Natural killer cell (primary cell): ENCODE measurements at regions not wholly inside any gene's neighbourhood (a gene's known extent, or its start where the extent isn't known, plus 50 kb on each side); places are given as distances from the start of the nearest gene placed in this dataset.
"Not testable (repeated sequence)": the region's sequence is repeated elsewhere in the genome, so short reads cannot be mapped to it uniquely, and the experiment has no call there.

ENCODE experiments used
- ATAC-seq, 3 donors: fragments of 150-1000 bp in 2 of 3; fragments of 200-7000 bp in 1 of 3; cut with Tn5 transposase; 1 replicate in 1 of 3; 2 replicates in 2 of 3; pipeline ENCODE4 v1.10.0; 2021; ENCODE audit warnings: mild to moderate bottlenecking in 2 of 3, moderate library complexity in 2 of 3
- DNase-seq, 2 donors: peaks; one replicate each; pipeline versions ENCODE4 v3.0.0 to v3.0.0-alpha.2; 2013 to 2021; ENCODE audit warnings: mixed read lengths in 1 of 2
- H3K27ac ChIP-seq: one replicate; pipeline ENCODE4 v1.5.1; 2013; ENCODE audit warnings: mild to moderate bottlenecking, low read length
- H3K27me3 ChIP-seq: one replicate; pipeline ENCODE4 v1.6.1; 2013; ENCODE audit warnings: low read length; ENCODE audit not compliant: control insufficient read depth, insufficient read depth
- H3K36me3 ChIP-seq: one replicate; pipeline ENCODE4 v1.6.1; 2013; ENCODE audit warnings: low read length; ENCODE audit not compliant: control insufficient read depth, insufficient read depth
- H3K4me1 ChIP-seq: one replicate; pipeline ENCODE4 v1.6.1; 2013; ENCODE audit warnings: low read length; ENCODE audit not compliant: control insufficient read depth, insufficient read depth
- H3K4me3 ChIP-seq: one replicate; pipeline ENCODE4 v1.5.1; 2013; ENCODE audit warnings: low read length
- H3K9me3 ChIP-seq: one replicate; pipeline ENCODE4 v1.6.1; 2013; ENCODE audit warnings: low read length; ENCODE audit not compliant: control insufficient read depth, insufficient read depth
- H3K27ac Mint-ChIP-seq, 2 donors: one replicate each; pipeline ENCODE4 v1.8.0; 2022; ENCODE audit warnings: mild to moderate bottlenecking in 2 of 2, mixed read lengths in 2 of 2, moderate library complexity in 1 of 2
- H3K27me3 Mint-ChIP-seq, 2 donors: one replicate each; pipeline ENCODE4 v1.8.0; 2022; ENCODE audit warnings: low read depth in 2 of 2, mixed read lengths in 2 of 2
- H3K36me3 Mint-ChIP-seq: one replicate; pipeline ENCODE4 v1.8.0; 2022; ENCODE audit warnings: mixed read lengths
- H3K4me1 Mint-ChIP-seq, 2 donors: one replicate each; pipeline ENCODE4 v1.8.0; 2022; ENCODE audit warnings: mixed read lengths in 2 of 2
- H3K4me3 Mint-ChIP-seq: one replicate; pipeline ENCODE4 v1.8.0; 2022; ENCODE audit warnings: mild to moderate bottlenecking, moderate library complexity, mixed read lengths
- H3K9me3 Mint-ChIP-seq, 2 donors: one replicate each; pipeline ENCODE4 v1.8.0; 2022; ENCODE audit warnings: mixed read lengths in 2 of 2
- CTCF ChIP-seq: fragments of 200-600 bp; IDR thresholded peaks from one replicate; pipeline ENCODE4 v1.8.0; 2022; ENCODE audit warnings: antibody characterized with exemption
- WGBS: methylation state at CpG from one replicate; pipeline ENCODE4 v1.1.7; 2013; ENCODE audit warnings: missing lambda C conversion rate; ENCODE audit not compliant: insufficient coverage; 5-methylcytosine and 5-hydroxymethylcytosine counted together
- intact Hi-C: fragments of 100-400 bp; cut with micrococcal nuclease; formaldehyde crosslinking; loops from one replicate; pipeline ENCODE4 v1.14.2; 2022

- Histone ChIP-seq H3K9me3 (peaks cover 13% of the 10 kb centered on the region), H3K36me3 (no peaks in the 10 kb centered on the region), H3K27me3 (no peaks in the 10 kb centered on the region), H3K4me3 (no peak overlapping the region), H3K27ac (no peak overlapping the region), H3K4me1 (no peaks in the 10 kb centered on the region)
- no peak for ATAC-seq
- TF ChIP-seq CTCF: no peak
- Mint-ChIP-seq H3K9me3 (peaks cover 2 to 9% of the 10 kb centered on the region in 2 donors), H3K36me3 (peaks cover 9% of the 10 kb centered on the region), H3K27me3 (no peaks in the 10 kb centered on the region), H3K27ac (no peak overlapping the region), H3K4me1 (no peaks in the 10 kb centered on the region), H3K4me3 (no peak overlapping the region)
- WGBS: 93% methylated on average over 4 of the region's 6 CpGs
- no peak for DNase-seq
- intact Hi-C loops: no loop called here
Measured at GRCh38 chr12:20063116-20063515, 305.2 kb upstream of the PDE3A start.

GRCh38 chr12:20077618-20078017 lies 290.7 kb upstream of the PDE3A start:
- H3K27ac Mint-ChIP-seq: no peak overlapping the region
- peaks cover 0 to 2% of the 10 kb centered on the region in 2 donors for H3K9me3 Mint-ChIP-seq
- no peaks in the 10 kb centered on the region for H3K9me3 ChIP-seq
- no peaks in the 10 kb centered on the region for H3K27me3 Mint-ChIP-seq
- WGBS: 86% methylated on average over 3 of the region's 3 CpGs
- H3K4me3 ChIP-seq: no peak overlapping the region
- H3K36me3 ChIP-seq: no peaks in the 10 kb centered on the region
- intact Hi-C loops: no loop called here
- no peak overlapping the region for H3K27ac ChIP-seq
- H3K36me3 Mint-ChIP-seq: no peaks in the 10 kb centered on the region
- DNase-seq (no peak), ATAC-seq (no peak)
- no peaks in the 10 kb centered on the region for H3K27me3 ChIP-seq
- H3K4me1 ChIP-seq: no peaks in the 10 kb centered on the region
- no peak overlapping the region for H3K4me3 Mint-ChIP-seq
- H3K4me1 Mint-ChIP-seq: no peaks in the 10 kb centered on the region
- no peak for TF ChIP-seq CTCF

GRCh38 chr12:20089077-20089476 lies 279.3 kb upstream of the PDE3A start:
- 77% methylated on average over 5 of the region's 6 CpGs for WGBS
- Mint-ChIP-seq H3K36me3 (no peaks in the 10 kb centered on the region), H3K4me1 (no peaks in the 10 kb centered on the region), H3K4me3 (no peak overlapping the region), H3K27ac (no peak overlapping the region), H3K27me3 (no peaks in the 10 kb centered on the region), H3K9me3 (peaks cover 0 to 3% of the 10 kb centered on the region in 2 donors)
- no peak for TF ChIP-seq CTCF
- DNase-seq (no peak), ATAC-seq (no peak)
- no peaks in the 10 kb centered on the region for H3K27me3 ChIP-seq
- H3K4me1 ChIP-seq: no peaks in the 10 kb centered on the region
- no peak overlapping the region for H3K4me3 ChIP-seq
- no peaks in the 10 kb centered on the region for H3K36me3 ChIP-seq
- intact Hi-C loops: no loop called here
- no peaks in the 10 kb centered on the region for H3K9me3 ChIP-seq
- no peak overlapping the region for H3K27ac ChIP-seq

- H3K4me3 ChIP-seq, H3K27me3 ChIP-seq, intact Hi-C loops, DNase-seq, H3K36me3 ChIP-seq, H3K9me3 Mint-ChIP-seq, H3K4me3 Mint-ChIP-seq, H3K4me1 Mint-ChIP-seq, H3K9me3 ChIP-seq, H3K4me1 ChIP-seq, H3K27ac Mint-ChIP-seq, H3K36me3 Mint-ChIP-seq, H3K27ac ChIP-seq, ATAC-seq, H3K27me3 Mint-ChIP-seq: not testable (repeated sequence)
- WGBS: 92% methylated on average over 32 of the region's 32 CpGs
Measured at GRCh38 chr12:20093190-20093810, 275.0 kb upstream of the PDE3A start.
